H1 (cell line): ENCODE measurements at regions not wholly inside any gene's neighbourhood (a gene's known extent, or its start where the extent isn't known, plus 50 kb on each side); places are given as distances from the start of the nearest gene placed in this dataset.

ENCODE experiments used
- CTCF ChIA-PET: fragments of 300-600 bp; sonication (Branson Sonifier 250); formaldehyde crosslinking; loops from one replicate; lab custom pipeline; 2021; ENCODE audit not compliant: partially characterized antibody; lab: Charles Lee
- POLR2A ChIA-PET: fragments of 300-600 bp; sonication (Branson Sonifier 250); formaldehyde crosslinking; loops from one replicate; lab custom pipeline; 2021; ENCODE audit warnings: inconsistent platforms; ENCODE audit not compliant: partially characterized antibody; lab: Charles Lee
- DNase-seq, 2 experiments: peaks; one replicate each; pipeline versions ENCODE4 v3.0.0 to v3.0.0-alpha.2; 2010 to 2022; ENCODE audit warnings: low spot score in 2 of 2, low read depth in 1 of 2, mixed read lengths in 1 of 2
- FAIRE-seq: peaks from 2 replicates; lab custom pipeline; 2011; peaks lifted over from hg19 to GRCh38; lab: Jason Lieb, UNC
- H2AFZ ChIP-seq: 2 replicates; pipeline ENCODE4 v1.8.1; 2012; ENCODE audit warnings: low read length, inconsistent platforms
- H2AK5ac ChIP-seq: 2 replicates; pipeline ENCODE4 v1.6.1; 2013; ENCODE audit warnings: low read depth, low read length
- H2BK120ac ChIP-seq: replicated peaks from 2 replicates; pipeline ENCODE3; 2013; ENCODE audit warnings: low read depth, low read length, inconsistent platforms
- H2BK12ac ChIP-seq: 2 replicates; pipeline ENCODE4 v1.6.1; 2013; ENCODE audit warnings: low read depth, low read length
- H2BK15ac ChIP-seq: 2 replicates; pipeline ENCODE4 v1.6.1; 2013; ENCODE audit warnings: low read length
- H2BK20ac ChIP-seq: 2 replicates; pipeline ENCODE4 v1.6.1; 2013; ENCODE audit warnings: low read length
- H2BK5ac ChIP-seq: 2 replicates; pipeline ENCODE4 v1.6.1; 2013; ENCODE audit warnings: low read depth, low read length
- H3K14ac ChIP-seq: 2 replicates; pipeline ENCODE4 v1.6.1; 2013; ENCODE audit warnings: inconsistent platforms; ENCODE audit not compliant: insufficient read length
- H3K18ac ChIP-seq: 2 replicates; pipeline ENCODE4 v1.6.1; 2013; ENCODE audit warnings: low read length; ENCODE audit errors: extremely low read depth
- H3K23ac ChIP-seq: 2 replicates; pipeline ENCODE4 v1.6.1; 2013; ENCODE audit warnings: inconsistent platforms; ENCODE audit not compliant: insufficient read length
- H3K23me2 ChIP-seq: 2 replicates; pipeline ENCODE4 v1.6.1; 2013; ENCODE audit warnings: low read depth, low read length
- H3K27ac ChIP-seq: 2 replicates; pipeline ENCODE4 v1.6.1; 2011; ENCODE audit warnings: low read depth, low read length, inconsistent platforms
- H3K27me3 ChIP-seq, 4 experiments: replicated peaks in 1 of 4; 1 replicate in 1 of 4; 2 replicates in 3 of 4; pipeline versions ENCODE4 v1.6.1 to v1.8.1; 2011 to 2013; ENCODE audit warnings: low read length in 3 of 4, mild to moderate bottlenecking in 3 of 4, inconsistent platforms in 2 of 4, mixed read lengths in 2 of 4, moderate library complexity in 1 of 4; ENCODE audit not compliant: control insufficient read depth in 3 of 4, insufficient read depth in 3 of 4; ENCODE audit errors: extremely low read depth in 1 of 4
- H3K36me3 ChIP-seq, 4 experiments: 2 replicates each; pipeline versions ENCODE4 v1.6.1 to v1.8.1; 2011 to 2013; ENCODE audit warnings: mild to moderate bottlenecking in 4 of 4, low read length in 3 of 4, moderate library complexity in 2 of 4, control low read depth in 1 of 4, inconsistent platforms in 1 of 4; ENCODE audit not compliant: insufficient read depth in 4 of 4, control insufficient read depth in 2 of 4
- H3K4ac ChIP-seq: replicated peaks from 2 replicates; pipeline ENCODE3; 2013; ENCODE audit warnings: low read length, low read depth, mixed read lengths, inconsistent platforms; ENCODE audit not compliant: insufficient read length
- H3K4me1 ChIP-seq, 4 experiments: replicated peaks in 1 of 4; 1 replicate in 1 of 4; 2 replicates in 3 of 4; pipeline versions ENCODE4 v1.6.1 to v1.8.1; 2011 to 2013; ENCODE audit warnings: low read length in 3 of 4, inconsistent platforms in 2 of 4, mixed read lengths in 1 of 4; ENCODE audit not compliant: insufficient read depth in 4 of 4, control insufficient read depth in 3 of 4
- H3K4me2 ChIP-seq, 2 experiments: 2 replicates each; pipeline versions ENCODE4 v1.6.1 to v1.8.1; 2011 to 2013; ENCODE audit warnings: low read depth in 2 of 2, low read length in 2 of 2, control low read depth in 1 of 2, inconsistent platforms in 1 of 2, mild to moderate bottlenecking in 1 of 2; ENCODE audit not compliant: insufficient read depth in 1 of 2
- H3K4me3 ChIP-seq, 4 experiments: fragments of 200-600, 300-600 bp in 1 of 4; sonication (generic), shearing (Covaris generic), sonication (Bioruptor Twin) in 1 of 4; 2 replicates each; pipeline versions ENCODE4 v1.5.1 to v1.8.1; 2011 to 2016; ENCODE audit warnings: low read length in 4 of 4, low read depth in 3 of 4, control low read depth in 2 of 4, inconsistent platforms in 2 of 4, mild to moderate bottlenecking in 2 of 4, mixed read lengths in 1 of 4, moderate library complexity in 1 of 4; ENCODE audit not compliant: insufficient read depth in 2 of 4; ENCODE audit errors: extremely low read depth in 1 of 4
- H3K56ac ChIP-seq: replicated peaks from 2 replicates; pipeline ENCODE3; 2013; ENCODE audit warnings: low read depth, mild to moderate bottlenecking, mixed read lengths, low read length, inconsistent platforms; ENCODE audit not compliant: insufficient read length
- H3K79me1 ChIP-seq: 2 replicates; pipeline ENCODE4 v1.6.1; 2013; ENCODE audit warnings: low read depth, low read length, control low read depth
- H3K79me2 ChIP-seq, 2 experiments: 2 replicates each; pipeline versions ENCODE4 v1.6.1 to v1.8.1; 2012 to 2013; ENCODE audit warnings: low read length in 2 of 2, mild to moderate bottlenecking in 2 of 2, inconsistent platforms in 1 of 2; ENCODE audit not compliant: insufficient read depth in 2 of 2, control insufficient read depth in 1 of 2
- H3K9ac ChIP-seq, 4 experiments: replicated peaks in 1 of 4; 1 replicate in 1 of 4; 2 replicates in 3 of 4; pipeline versions ENCODE4 v1.6.1 to v1.8.1; 2011 to 2013; ENCODE audit warnings: low read depth in 3 of 4, low read length in 3 of 4, control low read depth in 2 of 4, mild to moderate bottlenecking in 2 of 4, moderate library complexity in 2 of 4, inconsistent platforms in 1 of 4; ENCODE audit errors: extremely low read depth in 1 of 4
- H3K9me3 ChIP-seq, 2 experiments: 2 replicates each; pipeline versions ENCODE4 v1.6.1 to v1.8.1; 2012 to 2013; ENCODE audit warnings: mild to moderate bottlenecking in 2 of 2, moderate library complexity in 2 of 2, control low read depth in 1 of 2, inconsistent platforms in 1 of 2, low read depth in 1 of 2, low read length in 1 of 2, mixed read lengths in 1 of 2; ENCODE audit not compliant: insufficient read depth in 2 of 2
- H4K20me1 ChIP-seq, 2 experiments: replicated peaks in 1 of 2; 2 replicates each; pipeline versions ENCODE3 to v1.8.1; 2011 to 2013; ENCODE audit warnings: inconsistent platforms in 2 of 2, low read length in 2 of 2, mild to moderate bottlenecking in 1 of 2; ENCODE audit not compliant: insufficient read depth in 2 of 2, control insufficient read depth in 1 of 2
- H4K5ac ChIP-seq: 2 replicates; pipeline ENCODE4 v1.6.1; 2013; ENCODE audit warnings: low read length, low read depth, mixed read lengths, inconsistent platforms; ENCODE audit not compliant: insufficient read length
- H4K8ac ChIP-seq: 2 replicates; pipeline ENCODE4 v1.8.0; 2013; ENCODE audit warnings: mild to moderate bottlenecking, moderate library complexity, low read length, inconsistent platforms; ENCODE audit not compliant: insufficient read depth; ENCODE audit errors: extremely low read depth
- H4K91ac ChIP-seq: replicated peaks from 2 replicates; pipeline ENCODE3; 2013; ENCODE audit warnings: low read length, mixed read lengths, inconsistent platforms; ENCODE audit not compliant: insufficient read length
- ATF3 ChIP-seq: IDR thresholded peaks from 2 replicates; pipeline ENCODE4 v1.6.1; 2011; ENCODE audit warnings: low read depth, mild to moderate bottlenecking, low read length; ENCODE audit not compliant: insufficient read depth
- CTBP2 ChIP-seq: IDR thresholded peaks from 2 replicates; pipeline ENCODE4 v1.7.0; 2011; ENCODE audit warnings: borderline replicate concordance, mild to moderate bottlenecking, moderate library complexity, mixed read lengths, low read length; ENCODE audit not compliant: insufficient read depth, insufficient read length
- RNF2 ChIP-seq: fragments of 200-900, 300-1000 bp; sonication (generic); IDR thresholded peaks from 2 replicates; pipeline ENCODE4 v1.7.1; 2016; ENCODE audit warnings: borderline replicate concordance, low read depth, mild to moderate bottlenecking, antibody characterized with exemption, low read length; ENCODE audit not compliant: poor library complexity, severe bottlenecking; ENCODE audit errors: missing control alignments
- SP1 ChIP-seq: IDR thresholded peaks from 2 replicates; pipeline ENCODE4 v1.6.1; 2011; ENCODE audit warnings: low read depth, low read length
- SP4 ChIP-seq: IDR thresholded peaks from 2 replicates; pipeline ENCODE4 v1.6.1; 2012; ENCODE audit warnings: low read length, inconsistent platforms
- WGBS, 2 experiments: shearing (Covaris generic) in 1 of 2; methylation state at CpG; one replicate each; pipeline versions ENCODE4 v1.1.6 to v1.1.7; 2013 to 2015; ENCODE audit warnings: low lambda C conversion rate in 2 of 2, mixed read lengths in 2 of 2, inconsistent platforms in 1 of 2, low coverage in 1 of 2, missing lambda C conversion rate in 1 of 2; ENCODE audit not compliant: insufficient replicate concordance in 2 of 2, insufficient coverage in 1 of 2, insufficient read length in 1 of 2; ENCODE audit errors: extremely low coverage in 1 of 2, missing lambda C conversion rate in 1 of 2; 5-methylcytosine and 5-hydroxymethylcytosine counted together

GRCh38 chr5:163172540-163173338, 264.7 kb upstream of the CCNG1 start:
- no peak overlapping the region for H3K56ac ChIP-seq
- H3K27me3 ChIP-seq, result no peaks in the 10 kb centered on the region
- no peak overlapping the region for H4K5ac ChIP-seq
- TF ChIP-seq RNF2 (no peak), ATF3 (no peak), SP1 (no peak), SP4 (no peak), CTBP2 (no peak)
- H3K4me1 ChIP-seq, result no peaks in the 10 kb centered on the region
- H3K36me3 ChIP-seq, result no peaks in the 10 kb centered on the region
- H2BK12ac ChIP-seq, result no peak overlapping the region
- H3K23me2 ChIP-seq, result no peaks in the 10 kb centered on the region
- DNase-seq (no peak), FAIRE-seq (no peak)
- H3K27ac ChIP-seq, result no peak overlapping the region
- no peak overlapping the region for H2AK5ac ChIP-seq
- no peak overlapping the region for H3K9ac ChIP-seq
- H2AFZ ChIP-seq, result no peak overlapping the region
- no peak overlapping the region for H2BK120ac ChIP-seq
- H3K14ac ChIP-seq, result no peak overlapping the region
- POLR2A ChIA-PET, result no interaction called here
- no peaks in the 10 kb centered on the region for H4K20me1 ChIP-seq
- no peak overlapping the region for H2BK15ac ChIP-seq
- no peak overlapping the region for H3K23ac ChIP-seq
- no peaks in the 10 kb centered on the region for H3K79me1 ChIP-seq
- CTCF ChIA-PET, result interaction anchor here (0.7 kb wide), 1 partner anchor 8 kb away, joined by 3 read pairs; no protein-coding TSS in a partner anchor
- H3K4ac ChIP-seq, result no peak overlapping the region
- no peak overlapping the region for H3K4me2 ChIP-seq
- no peak overlapping the region for H4K91ac ChIP-seq
- no peaks in the 10 kb centered on the region for H3K9me3 ChIP-seq
- H4K8ac ChIP-seq, result no peak overlapping the region
- H2BK20ac ChIP-seq, result no peak overlapping the region
- H3K4me3 ChIP-seq, result no peak overlapping the region
- no peaks in the 10 kb centered on the region for H3K79me2 ChIP-seq
- 88% methylated on average over 1 of the region's 1 CpG; no CpG with 5 or more reads in 1 of the 2 experiments for WGBS, 2 experiments
- no peak overlapping the region for H3K18ac ChIP-seq
- H2BK5ac ChIP-seq, result no peak overlapping the region
